GM12875 (cell line): ENCODE measurements at regions not wholly inside any gene's neighbourhood (a gene's known extent, or its start where the extent isn't known, plus 50 kb on each side); places are given as distances from the start of the nearest gene placed in this dataset.

Experiments
- H3K4me3 ChIP-seq: one replicate; pipeline ENCODE4 v1.5.1; 2011; ENCODE audit warnings: low read depth, low read length, control low read depth
- CTCF ChIP-seq: IDR thresholded peaks from 2 replicates; pipeline ENCODE4 v1.5.1; 2011; ENCODE audit warnings: low read depth, mild to moderate bottlenecking, control low read depth, inconsistent platforms, low read length, moderate library complexity, borderline replicate concordance; ENCODE audit not compliant: insufficient read depth

- TF ChIP-seq CTCF = no peak
- no peak overlapping the region for H3K4me3 ChIP-seq
These were observed 128.9 kb upstream of the PRSS1 start for GRCh38 chr7:142620402-142620801.

GRCh38 chr7:142618655-142619351 is 130.5 kb upstream of the PRSS1 start:
- H3K4me3 ChIP-seq = no peak overlapping the region
- no peak for TF ChIP-seq CTCF

- TF ChIP-seq CTCF = no peak
These were observed 132.4 kb upstream of the PRSS1 start for GRCh38 chr7:142616842-142617241.

GRCh38 chr7:142616121-142616643 is 133.1 kb upstream of the PRSS1 start:
- no peak overlapping the region for H3K4me3 ChIP-seq

More at GRCh38 chr7:142616842-142617241, 132.4 kb upstream of the PRSS1 start:
- H3K4me3 ChIP-seq = no peak overlapping the region

GRCh38 chr7:142615508-142615907 is 133.8 kb upstream of the PRSS1 start:
- H3K4me3 ChIP-seq = no peak overlapping the region
- no peak for TF ChIP-seq CTCF

More at GRCh38 chr7:142616121-142616643, 133.1 kb upstream of the PRSS1 start:
- no peak for TF ChIP-seq CTCF

DNA sequence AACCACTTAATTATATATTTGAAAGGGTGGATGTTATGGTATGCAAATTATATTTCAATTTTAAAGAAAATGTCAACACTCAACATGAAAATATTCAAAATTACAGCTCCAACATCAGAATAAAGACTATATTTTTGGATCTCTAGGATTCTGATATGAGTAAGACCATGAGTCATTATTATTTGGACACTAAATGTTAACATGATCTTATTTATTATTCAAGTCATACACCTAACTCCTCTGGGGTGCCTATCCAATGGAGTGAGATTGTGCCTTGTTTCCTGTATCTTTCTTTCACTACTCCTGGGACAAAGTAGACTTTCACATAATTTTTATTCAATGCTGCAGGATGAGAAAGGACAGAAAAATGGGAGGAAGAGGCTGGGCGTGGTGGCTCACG is 135.2 kb upstream of the PRSS1 start:
- no peak for TF ChIP-seq CTCF
- no peak overlapping the region for H3K4me3 ChIP-seq

GRCh38 chr7:142612237-142612881 is 136.9 kb upstream of the PRSS1 start:
- TF ChIP-seq CTCF = no peak
- no peak overlapping the region for H3K4me3 ChIP-seq
